Mammary epithelial cell (primary cell): ENCODE measurements at regions not wholly inside any gene's neighbourhood (a gene's known extent, or its start where the extent isn't known, plus 50 kb on each side); places are given as distances from the start of the nearest gene placed in this dataset.

Experiments
- EZH2 ChIP-seq: IDR thresholded peaks from 2 replicates; pipeline ENCODE4 v1.6.1; 2012; ENCODE audit warnings: low read length, inconsistent platforms, borderline replicate concordance
- TF ChIP-seq, protein P1 (sequence below), 2 donors: IDR thresholded peaks in 1 of 2; conservative IDR thresholded peaks in 1 of 2; 2 replicates each; pipeline ENCODE4 v1.5.1; 2011 to 2012; ENCODE audit warnings: inconsistent platforms in 2 of 2, low read length in 2 of 2, mild to moderate bottlenecking in 2 of 2, control low read depth in 1 of 2, low read depth in 1 of 2; ENCODE audit not compliant: insufficient read depth in 1 of 2; ENCODE audit errors: extremely low read depth in 1 of 2

DNA sequence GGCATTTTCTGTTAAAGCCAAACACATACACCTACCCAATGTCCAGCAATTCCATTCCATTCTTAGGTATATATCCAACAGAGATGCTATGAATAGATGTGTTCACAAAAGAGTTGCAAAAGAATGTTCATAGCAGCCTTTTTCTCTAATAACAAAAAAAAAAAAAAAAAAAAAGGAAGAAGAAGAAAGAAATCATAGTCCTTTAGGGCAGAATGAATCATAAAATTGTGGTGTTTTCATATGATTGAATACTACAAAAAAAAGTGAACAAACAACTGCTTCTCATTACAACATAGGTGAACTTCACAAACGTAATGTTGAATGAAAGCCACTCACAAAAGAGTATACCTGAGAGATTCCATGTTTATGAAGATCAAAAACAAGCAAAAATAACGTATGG lies 66.8 kb upstream of the GRK3 start:
- TF ChIP-seq EZH2: no peak
- TF ChIP-seq, protein P1, sequence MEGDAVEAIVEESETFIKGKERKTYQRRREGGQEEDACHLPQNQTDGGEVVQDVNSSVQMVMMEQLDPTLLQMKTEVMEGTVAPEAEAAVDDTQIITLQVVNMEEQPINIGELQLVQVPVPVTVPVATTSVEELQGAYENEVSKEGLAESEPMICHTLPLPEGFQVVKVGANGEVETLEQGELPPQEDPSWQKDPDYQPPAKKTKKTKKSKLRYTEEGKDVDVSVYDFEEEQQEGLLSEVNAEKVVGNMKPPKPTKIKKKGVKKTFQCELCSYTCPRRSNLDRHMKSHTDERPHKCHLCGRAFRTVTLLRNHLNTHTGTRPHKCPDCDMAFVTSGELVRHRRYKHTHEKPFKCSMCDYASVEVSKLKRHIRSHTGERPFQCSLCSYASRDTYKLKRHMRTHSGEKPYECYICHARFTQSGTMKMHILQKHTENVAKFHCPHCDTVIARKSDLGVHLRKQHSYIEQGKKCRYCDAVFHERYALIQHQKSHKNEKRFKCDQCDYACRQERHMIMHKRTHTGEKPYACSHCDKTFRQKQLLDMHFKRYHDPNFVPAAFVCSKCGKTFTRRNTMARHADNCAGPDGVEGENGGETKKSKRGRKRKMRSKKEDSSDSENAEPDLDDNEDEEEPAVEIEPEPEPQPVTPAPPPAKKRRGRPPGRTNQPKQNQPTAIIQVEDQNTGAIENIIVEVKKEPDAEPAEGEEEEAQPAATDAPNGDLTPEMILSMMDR (conservative IDR thresholded peaks at IDR 0.05 in 1 of 2, IDR thresholded peaks at IDR 0.05 in 1 of 2; ENCODE audit: extremely low read depth in 1 of 2, insufficient read depth in 1 of 2, low read depth in 1 of 2, low read length in 2 of 2): no peak
